H1 (cell line): ENCODE measurements at regions not wholly inside any gene's neighbourhood (a gene's known extent, or its start where the extent isn't known, plus 50 kb on each side); places are given as distances from the start of the nearest gene placed in this dataset.
A peak's percentile ranks its signal among the peaks of the same experiment; 100 is the strongest.

Experiments used
- CTCF ChIP-seq, 3 experiments: IDR thresholded peaks; 1 replicate in 2 of 3; 2 replicates in 1 of 3; pipeline versions ENCODE4 v1.5.1 to v1.6.1; 2011; ENCODE audit warnings: low read length in 3 of 3, mild to moderate bottlenecking in 3 of 3, inconsistent platforms in 2 of 3, low read depth in 1 of 3, moderate library complexity in 1 of 3; ENCODE audit not compliant: insufficient read depth in 1 of 3; ENCODE audit errors: control extremely low read depth in 1 of 3
- E2F6 ChIP-seq: IDR thresholded peaks from 2 replicates; pipeline ENCODE4 v1.6.1; 2012; ENCODE audit warnings: inconsistent platforms
- GABPA ChIP-seq: IDR thresholded peaks from 2 replicates; pipeline ENCODE4 v1.6.1; 2011; ENCODE audit warnings: mild to moderate bottlenecking, low read length, moderate library complexity, borderline replicate concordance; ENCODE audit not compliant: insufficient read depth
- HDAC2 ChIP-seq, 2 experiments: fragments of 300-600 bp in 1 of 2; sonication (generic) in 1 of 2; IDR thresholded peaks; 2 replicates each; pipeline ENCODE4 v1.6.1; 2011 to 2012; ENCODE audit warnings: low read depth in 2 of 2, low read length in 2 of 2, mild to moderate bottlenecking in 2 of 2, moderate library complexity in 2 of 2, borderline replicate concordance in 1 of 2, inconsistent platforms in 1 of 2
- POLR2A ChIP-seq, 2 experiments: IDR thresholded peaks; 1 replicate in 1 of 2; 2 replicates in 1 of 2; pipeline ENCODE4 v1.6.1; 2011; ENCODE audit warnings: low read depth in 2 of 2, low read length in 2 of 2, mild to moderate bottlenecking in 2 of 2; ENCODE audit errors: control extremely low read depth in 1 of 2
- POLR2AphosphoS5 ChIP-seq: IDR thresholded peaks from 2 replicates; pipeline ENCODE4 v1.6.1; 2011; ENCODE audit warnings: low read depth, low read length
- SIN3A ChIP-seq, 2 experiments: IDR thresholded peaks in 1 of 2; conservative IDR thresholded peaks in 1 of 2; 2 replicates each; pipeline ENCODE4 v1.6.1; 2011 to 2012; ENCODE audit warnings: low read length in 2 of 2, improper control_type of control experiment in 1 of 2, low read depth in 1 of 2, mild to moderate bottlenecking in 1 of 2
- SP1 ChIP-seq: IDR thresholded peaks from 2 replicates; pipeline ENCODE4 v1.6.1; 2011; ENCODE audit warnings: low read depth, low read length
- SP4 ChIP-seq: IDR thresholded peaks from 2 replicates; pipeline ENCODE4 v1.6.1; 2012; ENCODE audit warnings: low read length, inconsistent platforms
- YY1 ChIP-seq: IDR thresholded peaks from 2 replicates; pipeline ENCODE4 v1.6.1; 2011; ENCODE audit warnings: low read depth, mild to moderate bottlenecking, low read length
- ZNF274 ChIP-seq: IDR thresholded peaks from 2 replicates; pipeline ENCODE4 v1.7.0; 2012; ENCODE audit warnings: low read length, borderline replicate concordance; ENCODE audit errors: extremely low read depth

DNA sequence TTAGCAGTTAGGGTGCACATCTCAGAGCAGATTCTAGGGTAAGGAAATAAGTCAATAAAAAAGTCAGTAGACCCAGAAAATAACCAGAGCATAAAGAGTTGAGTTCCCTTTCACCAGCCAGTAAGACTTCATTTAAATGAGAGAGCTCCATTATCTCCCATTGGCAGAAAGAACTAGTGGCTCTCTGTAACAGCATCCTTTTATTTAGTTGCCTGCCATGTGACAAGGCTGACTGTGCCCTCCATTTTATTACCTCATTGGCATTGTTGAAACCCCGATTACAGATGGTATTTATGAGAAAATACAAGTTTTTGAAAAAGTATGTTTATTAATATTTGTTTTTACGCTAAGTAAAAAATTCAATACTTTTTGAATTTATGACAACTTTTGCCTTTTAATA is 859.5 kb upstream of the NDST4 start:
- TF ChIP-seq CTCF (IDR thresholded peaks at IDR 0.05; ENCODE audit: control extremely low read depth in 1 of 3, insufficient read depth in 1 of 3, low read depth in 1 of 3, low read length in 3 of 3) (no peak), SP1 (no peak), ZNF274 (no peak), GABPA (no peak), POLR2AphosphoS5 (no peak), SP4 (no peak), POLR2A (IDR thresholded peaks at IDR 0.05; ENCODE audit: control extremely low read depth in 1 of 2, low read depth in 2 of 2, low read length in 2 of 2) (no peak), HDAC2 (IDR thresholded peaks at IDR 0.05; ENCODE audit: borderline replicate concordance in 1 of 2, low read depth in 2 of 2, low read length in 2 of 2) (no peak), E2F6 (peak; percentile 64; the same call in 1 of the 2 replicates), SIN3A (conservative IDR thresholded peaks at IDR 0.05 in 1 of 2, IDR thresholded peaks at IDR 0.05 in 1 of 2; ENCODE audit: low read depth in 1 of 2, low read length in 2 of 2) (no peak), YY1 (peak; percentile 47; the same call in 1 of the 2 replicates)
